NCI-H2227 (cell line): ENCODE measurements at regions not wholly inside any gene's neighbourhood (a gene's known extent, or its start where the extent isn't known, plus 50 kb on each side); places are given as distances from the start of the nearest gene placed in this dataset.
A peak's percentile ranks its signal among the peaks of the same experiment; 100 is the strongest.
"Not testable (repeated sequence)": the region's sequence is repeated elsewhere in the genome, so short reads cannot be mapped to it uniquely, and the experiment has no call there.

Experiments
- DNase-seq: peaks from one replicate; lab custom pipeline; 2025; ENCODE audit not compliant: unreplicated experiment; lab: John Stamatoyannopoulos, UW

- DNase-seq, result no peak
Observed at GRCh38 chr15:23846218-23846617, 159.1 kb upstream of the NDN start.

DNA sequence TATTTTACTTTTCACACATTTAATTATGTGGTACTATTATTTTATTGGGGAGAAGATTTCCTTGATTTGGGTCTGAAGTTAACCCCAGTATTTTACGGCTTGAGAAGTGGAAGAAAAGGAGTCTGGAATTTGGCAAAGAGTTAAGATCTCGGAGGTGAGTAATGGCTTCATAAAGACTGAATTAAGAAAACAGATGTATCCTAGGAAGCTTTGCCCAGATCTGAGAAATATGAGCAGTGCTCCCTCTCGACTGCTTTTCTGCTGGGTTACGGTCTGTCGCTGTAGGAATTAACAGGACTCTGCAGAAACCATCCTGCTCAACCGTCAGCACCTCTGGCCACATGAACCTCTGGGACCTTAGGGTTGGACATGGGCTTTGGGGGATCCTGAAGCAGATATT is 163.6 kb upstream of the NDN start:
- no peak for DNase-seq

- DNase-seq, result no peak
Observed at GRCh38 chr15:23851921-23852320, 164.8 kb upstream of the NDN start.

DNA sequence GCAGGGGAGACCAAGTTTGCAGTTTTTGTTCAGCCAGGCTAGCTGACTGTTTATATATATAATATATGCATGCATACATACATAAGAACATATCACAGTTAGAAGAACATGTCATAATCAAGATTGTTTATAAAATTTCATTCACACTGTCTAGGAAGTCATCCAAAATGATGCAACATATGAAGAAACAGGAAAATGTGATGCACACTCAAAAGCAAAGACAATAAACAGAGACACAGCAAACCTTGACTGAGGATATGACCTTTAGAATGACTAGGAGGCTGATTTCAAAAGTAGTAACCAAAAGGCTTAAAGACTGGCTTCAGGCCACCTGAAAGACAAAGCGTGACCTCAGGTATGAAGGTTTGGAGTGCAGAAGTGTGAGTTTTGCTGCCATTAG is 166.2 kb upstream of the NDN start:
- DNase-seq, result no peak

- DNase-seq, result peak; percentile 37
Observed at GRCh38 chr15:23854203-23854911, 167.3 kb upstream of the NDN start.

DNA sequence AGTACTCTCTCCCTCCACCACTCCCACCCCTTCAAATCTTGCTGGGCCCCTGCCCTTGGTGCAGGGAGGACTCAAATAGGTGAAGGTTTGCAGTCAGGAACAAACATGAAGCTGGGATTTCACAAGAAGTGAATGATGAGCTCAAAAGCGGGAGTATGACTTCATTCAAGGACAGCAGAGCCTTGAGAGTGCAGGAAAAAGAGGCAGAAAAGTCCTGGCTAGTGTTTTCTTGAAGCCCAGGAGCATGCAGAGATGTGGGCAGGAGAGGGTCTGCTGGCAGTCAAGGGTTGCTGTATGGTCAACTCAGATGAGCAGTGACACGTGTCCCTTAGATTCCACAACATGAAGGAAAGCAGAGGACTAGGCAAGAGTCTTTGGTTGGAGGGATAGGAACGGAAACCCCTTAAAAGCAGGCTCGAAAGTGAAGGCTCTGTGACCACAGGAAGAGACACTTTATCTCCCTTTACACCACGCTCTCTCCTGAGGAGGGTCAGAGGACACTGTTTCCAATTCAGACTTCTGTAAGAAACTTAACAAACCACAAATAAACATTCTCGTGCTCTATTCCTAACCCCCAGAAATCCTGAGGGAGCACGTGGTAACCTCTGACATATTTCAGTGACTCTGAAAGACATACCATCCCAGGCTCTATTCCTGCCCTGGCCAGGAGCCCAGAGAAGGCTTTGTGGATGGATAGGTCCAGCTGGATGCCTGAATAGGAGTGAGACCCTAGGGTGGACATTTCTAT is 168.0 kb upstream of the NDN start:
- DNase-seq, result no peak

DNA sequence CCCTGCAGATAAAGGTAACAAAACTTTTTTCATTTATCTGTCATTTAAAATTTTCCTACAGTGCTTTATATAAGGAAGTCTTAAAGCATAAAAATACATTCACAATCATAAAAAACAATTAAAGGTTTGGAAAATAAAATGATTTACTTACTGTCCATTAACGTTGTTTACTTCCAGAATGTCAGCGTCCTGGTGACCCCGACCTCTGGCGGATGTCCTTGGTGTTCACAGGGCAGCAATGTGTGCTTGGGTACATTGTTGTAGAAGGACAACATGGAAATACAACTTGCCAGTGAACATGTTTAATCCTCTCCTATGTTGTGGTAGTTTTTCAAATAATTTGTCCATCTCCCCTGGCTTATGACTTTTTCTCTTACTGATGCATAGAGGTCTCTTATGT is 168.8 kb upstream of the NDN start:
- DNase-seq, result no peak

DNA sequence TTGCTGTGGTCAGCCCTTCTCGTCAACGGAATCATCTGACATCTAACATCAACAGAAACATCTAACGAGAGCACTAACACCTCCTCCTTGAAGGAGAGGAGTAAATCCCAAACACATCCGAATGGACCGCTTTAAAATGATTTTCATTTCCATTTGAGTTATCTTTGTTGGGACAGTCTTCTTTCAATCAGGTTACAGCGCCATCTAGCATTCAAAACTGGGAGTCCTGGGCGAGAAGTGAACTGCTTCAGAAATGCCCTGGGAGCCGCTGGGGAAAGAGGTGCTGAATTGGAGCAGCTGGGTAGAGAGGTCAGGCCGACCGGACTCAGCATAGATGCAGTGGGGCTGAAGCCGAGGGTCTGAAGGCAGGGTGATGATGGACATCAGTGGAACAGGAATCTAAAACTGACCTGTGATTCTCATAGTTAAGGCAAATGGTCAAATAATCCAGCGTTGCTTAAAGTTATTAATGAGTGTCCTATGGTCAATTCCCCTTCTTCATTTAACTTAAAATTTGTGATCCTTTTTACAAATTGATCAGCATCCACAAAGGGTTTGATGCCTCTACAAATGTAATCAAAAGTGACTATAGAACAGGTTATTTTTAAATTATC is 170.0 kb upstream of the NDN start:
- DNase-seq, result peak; percentile 80

DNA sequence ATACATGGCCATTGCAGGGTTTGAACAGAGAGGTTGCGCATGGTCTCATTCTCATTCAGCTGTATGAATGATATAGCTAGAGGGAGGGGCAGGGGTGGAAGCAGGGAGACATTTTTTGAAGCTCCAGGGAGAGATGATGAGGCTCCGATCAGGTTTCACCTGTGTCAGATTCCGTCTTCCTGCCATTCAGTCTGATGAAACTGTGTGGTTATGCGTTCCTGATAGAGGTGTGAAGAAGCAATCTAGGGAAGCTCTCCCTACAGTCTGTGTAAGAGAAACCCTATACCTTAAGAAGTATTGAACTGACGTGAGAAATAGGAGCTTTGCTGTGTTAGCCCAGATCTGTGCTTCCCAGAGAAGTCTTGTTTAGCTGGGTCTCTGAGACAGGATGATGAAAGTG is 171.9 kb upstream of the NDN start:
- DNase-seq, result no peak

GRCh38 chr15:23860290-23861245 is 173.5 kb upstream of the NDN start:
- DNase-seq, result peak; percentile 66

DNA sequence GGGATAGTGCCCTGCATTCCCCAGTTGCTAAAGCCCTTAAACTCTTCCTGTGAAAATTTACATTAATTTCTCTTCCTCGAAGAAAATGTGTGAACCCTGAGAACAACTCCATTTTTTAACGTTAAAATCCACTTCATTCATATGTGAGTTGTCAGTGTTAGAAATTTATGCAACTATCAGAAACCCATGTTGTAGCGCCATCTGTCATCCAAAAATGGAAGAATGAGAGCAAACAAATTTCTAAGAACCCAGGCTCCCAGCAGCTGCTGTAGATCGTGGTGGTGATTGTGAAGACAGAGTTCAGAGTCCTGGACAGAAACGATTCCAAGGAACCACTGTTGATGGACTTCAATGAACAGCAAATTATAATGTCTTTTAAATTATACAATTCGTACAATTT is 179.7 kb upstream of the NDN start:
- peak; percentile 63 for DNase-seq

DNA sequence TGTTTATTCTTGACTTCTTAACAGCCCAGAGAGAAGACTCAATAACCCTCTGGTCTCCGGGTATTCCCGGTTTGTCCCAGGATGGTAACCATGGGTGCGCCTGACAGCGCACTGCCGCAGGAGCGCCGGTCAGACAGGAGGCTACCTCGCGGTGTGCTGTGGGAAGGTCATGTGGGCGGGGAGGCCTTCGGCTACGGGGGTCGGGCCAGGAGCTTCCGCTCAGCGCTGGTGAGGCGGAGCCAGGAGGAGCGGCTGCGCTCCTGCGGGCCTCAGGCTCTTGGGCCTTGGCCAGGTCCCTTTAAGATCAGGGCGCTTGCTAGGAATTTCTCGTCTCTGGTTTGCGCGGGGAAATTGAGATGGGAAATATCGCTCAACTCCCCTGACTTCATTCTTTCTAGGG is 182.3 kb upstream of the NDN start:
- peak; percentile 87 for DNase-seq

GRCh38 chr15:23873613-23874012 is 186.5 kb upstream of the NDN start:
- DNase-seq, result not testable (repeated sequence)

GRCh38 chr15:23877502-23878412 is 190.7 kb upstream of the NDN start:
- peak; percentile 88 for DNase-seq

GRCh38 chr15:23881291-23881690 is 194.2 kb upstream of the NDN start:
- peak; percentile 7 for DNase-seq

DNA sequence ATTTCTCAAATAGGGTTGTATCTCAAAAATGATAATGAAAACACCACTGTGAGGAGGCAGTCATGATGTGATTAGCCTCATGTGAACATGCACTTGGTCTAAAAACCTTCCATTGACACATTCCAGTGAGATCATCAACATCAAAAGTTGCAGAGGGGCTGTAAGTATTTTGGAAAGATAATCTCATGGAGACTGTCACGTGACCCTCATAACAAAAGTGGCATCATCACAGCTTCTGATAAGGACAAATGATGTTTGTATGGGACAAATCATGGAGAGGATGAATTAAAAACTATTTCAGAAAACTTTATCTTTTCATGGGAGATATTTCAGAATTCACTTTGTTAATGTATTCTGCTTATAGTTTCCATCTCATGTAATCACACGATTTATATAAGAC is 203.1 kb upstream of the NDN start:
- no peak for DNase-seq

GRCh38 chr15:23897091-23897490 is 210.0 kb upstream of the NDN start:
- DNase-seq, result peak; percentile 61

DNA sequence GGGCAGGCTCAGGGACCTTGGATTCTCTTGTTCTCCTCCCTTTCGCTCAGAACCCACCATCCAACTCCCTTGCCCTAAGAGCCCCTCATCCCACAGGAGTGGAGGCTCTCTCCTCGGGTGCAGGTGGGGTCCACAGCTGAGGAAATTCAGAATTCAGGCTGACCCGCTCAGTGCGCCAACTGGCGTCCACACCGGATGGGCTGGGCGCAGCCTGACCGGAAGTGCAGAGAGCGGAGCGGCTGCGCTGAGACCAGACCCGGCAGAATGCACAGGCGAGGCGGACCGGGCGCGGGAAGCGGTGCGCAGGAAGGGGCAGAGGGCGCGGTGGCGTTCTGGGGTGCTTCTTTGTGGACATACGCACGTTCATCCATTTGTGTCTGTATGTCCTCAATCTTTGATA is 210.4 kb upstream of the NDN start:
- peak; percentile 74 for DNase-seq

DNA sequence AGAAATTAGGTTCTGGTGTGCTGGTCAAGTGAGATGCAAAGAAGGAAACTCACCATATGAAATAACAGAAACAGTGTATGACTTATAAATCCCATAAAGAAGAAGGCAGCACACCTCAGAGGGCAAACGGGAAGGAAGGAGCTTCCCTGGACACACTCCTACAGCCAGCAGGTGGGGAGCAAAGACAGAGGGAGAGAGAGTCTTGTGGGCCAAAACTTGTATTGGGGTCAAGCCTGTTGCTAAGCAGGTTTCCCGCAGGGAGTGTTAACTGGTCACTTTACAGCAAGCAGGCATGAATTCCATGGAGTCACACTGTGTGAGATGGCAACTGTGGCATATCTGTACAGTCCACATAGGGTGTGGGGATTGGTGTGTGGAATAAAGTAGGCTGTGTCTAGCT is 222.9 kb upstream of the NDN start:
- DNase-seq, result no peak

DNA sequence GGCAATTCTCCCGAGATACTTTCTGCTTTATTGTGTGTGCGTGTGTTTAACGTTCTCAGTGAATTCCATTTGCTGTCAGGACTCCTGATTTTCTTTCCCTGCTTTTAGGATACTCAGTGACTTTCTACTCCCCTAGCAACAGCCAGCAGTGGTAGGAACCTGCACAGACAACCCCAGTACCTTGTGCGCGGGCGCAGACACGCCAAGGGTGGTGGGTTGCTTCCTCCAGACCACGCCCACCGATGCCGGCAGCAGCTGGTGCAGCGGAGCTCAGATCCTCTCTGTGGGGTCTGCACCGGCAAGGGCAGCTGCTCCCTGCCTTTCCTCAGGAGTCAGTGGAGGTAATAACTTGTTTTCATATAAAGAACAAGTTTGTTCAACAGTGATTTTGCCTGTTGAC is 225.1 kb upstream of the NDN start:
- peak; percentile 81 for DNase-seq
